GM12892 (cell line): ENCODE measurements at regions not wholly inside any gene's neighbourhood (a gene's known extent, or its start where the extent isn't known, plus 50 kb on each side); places are given as distances from the start of the nearest gene placed in this dataset.

Experiments
- POLR2A ChIP-seq: IDR thresholded peaks from 2 replicates; pipeline ENCODE4 v1.6.1; 2011; ENCODE audit warnings: low read depth, low read length, control low read depth
- POLR2AphosphoS5 ChIP-seq: IDR thresholded peaks from 2 replicates; pipeline ENCODE4 v1.6.1; 2011; ENCODE audit warnings: low read depth, low read length, control low read depth

DNA sequence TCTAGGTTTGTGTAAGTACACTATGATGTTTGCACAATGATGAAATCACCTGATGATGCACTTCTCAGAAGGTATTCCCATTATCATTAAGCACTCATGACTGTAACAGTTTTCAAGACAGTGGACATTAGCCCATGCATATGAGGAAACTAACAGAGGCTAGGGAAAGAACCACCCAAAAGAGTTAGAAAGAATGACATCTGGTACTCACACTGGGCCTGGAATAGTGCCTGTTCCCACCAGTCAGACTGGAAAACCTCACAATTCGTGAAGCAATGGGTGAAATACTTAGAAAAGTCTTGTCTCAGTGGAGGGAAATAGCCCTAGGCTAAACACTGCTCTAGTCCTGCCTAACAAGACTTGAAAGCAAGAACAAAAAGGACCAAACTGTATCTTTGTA, 117.4 kb upstream of the GDNF start:
- TF ChIP-seq POLR2AphosphoS5 (no peak), POLR2A (no peak)
